Mesothelial cell of epicardium (in vitro differentiated cells): ENCODE measurements at regions not wholly inside any gene's neighbourhood (a gene's known extent, or its start where the extent isn't known, plus 50 kb on each side); places are given as distances from the start of the nearest gene placed in this dataset.

ENCODE experiments used
- DNase-seq, 2 experiments: peaks; one replicate each; pipeline ENCODE4 v3.0.0; 2021; ENCODE audit warnings: low spot score in 2 of 2; ENCODE audit not compliant: unreplicated experiment in 2 of 2
- H3K27ac Mint-ChIP-seq: 2 replicates; pipeline ENCODE4 v1.8.0; 2021; ENCODE audit warnings: mixed read lengths
- H3K27me3 Mint-ChIP-seq: 2 replicates; pipeline ENCODE4 v1.8.0; 2021; ENCODE audit warnings: low read depth, mixed read lengths
- H3K36me3 Mint-ChIP-seq: 2 replicates; pipeline ENCODE4 v1.8.0; 2021; ENCODE audit warnings: mixed read lengths
- H3K4me1 Mint-ChIP-seq: 2 replicates; pipeline ENCODE4 v1.8.0; 2021; ENCODE audit warnings: mixed read lengths
- H3K4me3 Mint-ChIP-seq: 2 replicates; pipeline ENCODE4 v1.8.0; 2021; ENCODE audit warnings: mild to moderate bottlenecking, moderate library complexity, mixed read lengths
- H3K9me3 Mint-ChIP-seq: 2 replicates; pipeline ENCODE4 v1.8.0; 2021; ENCODE audit warnings: mixed read lengths
- CTCF ChIP-seq: fragments of 200-600 bp; sonication (generic); IDR thresholded peaks from one replicate; pipeline ENCODE4 v1.5.0; 2021; ENCODE audit warnings: antibody characterized with exemption; ENCODE audit not compliant: unreplicated experiment

GRCh38 chr2:181158427-181158826, 178.0 kb downstream of the UBE2E3 start:
- Mint-ChIP-seq H3K27me3 (no peaks in the 10 kb centered on the region), H3K27ac (no peak overlapping the region), H3K36me3 (no peaks in the 10 kb centered on the region), H3K4me3 (no peak overlapping the region), H3K9me3 (peaks cover 4% of the 10 kb centered on the region), H3K4me1 (no peaks in the 10 kb centered on the region)
- DNase-seq, result no peak
- TF ChIP-seq CTCF, result no peak

GRCh38 chr2:181161615-181162014, 181.2 kb downstream of the UBE2E3 start:
- Mint-ChIP-seq H3K4me3 (no peak overlapping the region), H3K4me1 (no peaks in the 10 kb centered on the region), H3K27me3 (peaks cover 1% of the 10 kb centered on the region), H3K36me3 (no peaks in the 10 kb centered on the region), H3K27ac (no peak overlapping the region), H3K9me3 (peaks cover 9% of the 10 kb centered on the region)
- no peak for DNase-seq
- no peak for TF ChIP-seq CTCF

- H3K36me3 Mint-ChIP-seq, result no peaks in the 10 kb centered on the region
- no peaks in the 10 kb centered on the region for H3K4me1 Mint-ChIP-seq
- peaks cover 1% of the 10 kb centered on the region for H3K27me3 Mint-ChIP-seq
- peaks cover 15% of the 10 kb centered on the region for H3K9me3 Mint-ChIP-seq
- H3K27ac Mint-ChIP-seq, result no peak overlapping the region
- no peak for DNase-seq
- H3K4me3 Mint-ChIP-seq, result no peak overlapping the region
- TF ChIP-seq CTCF, result no peak
These were observed 182.7 kb downstream of the UBE2E3 start for GRCh38 chr2:181163139-181163538.

GRCh38 chr2:181163691-181164090, 183.3 kb downstream of the UBE2E3 start:
- no peaks in the 10 kb centered on the region for H3K4me1 Mint-ChIP-seq
- peaks cover 15% of the 10 kb centered on the region for H3K9me3 Mint-ChIP-seq
- no peaks in the 10 kb centered on the region for H3K36me3 Mint-ChIP-seq
- peaks cover 1% of the 10 kb centered on the region for H3K27me3 Mint-ChIP-seq
- no peak overlapping the region for H3K4me3 Mint-ChIP-seq
- no peak for DNase-seq
- no peak for TF ChIP-seq CTCF
- no peak overlapping the region for H3K27ac Mint-ChIP-seq

- Mint-ChIP-seq H3K4me1 (no peaks in the 10 kb centered on the region), H3K9me3 (peaks cover 15% of the 10 kb centered on the region), H3K36me3 (no peaks in the 10 kb centered on the region), H3K27me3 (peaks cover 1% of the 10 kb centered on the region), H3K4me3 (no peak overlapping the region), H3K27ac (no peak overlapping the region)
- TF ChIP-seq CTCF, result no peak
- DNase-seq, result no peak
These were observed 184.3 kb downstream of the UBE2E3 start for GRCh38 chr2:181164699-181165098.

- Mint-ChIP-seq H3K27ac (no peak overlapping the region), H3K4me1 (no peaks in the 10 kb centered on the region), H3K36me3 (no peaks in the 10 kb centered on the region), H3K27me3 (peaks cover 1% of the 10 kb centered on the region), H3K4me3 (no peak overlapping the region), H3K9me3 (peaks cover 15% of the 10 kb centered on the region)
- DNase-seq, result no peak
- no peak for TF ChIP-seq CTCF
These were observed 184.9 kb downstream of the UBE2E3 start for GRCh38 chr2:181165199-181165868.
